IMR-90 (cell line): ENCODE measurements at regions not wholly inside any gene's neighbourhood (a gene's known extent, or its start where the extent isn't known, plus 50 kb on each side); places are given as distances from the start of the nearest gene placed in this dataset.

Experiments
- ATAC-seq: fragments of 200-7000 bp; cut with Tn5 transposase; 2 replicates; pipeline ENCODE4 v1.9.1; 2020; ENCODE audit warnings: low read depth, mild to moderate bottlenecking, moderate library complexity
- BruUV-seq: library from RNA; stranded (reverse); fragments of 400-500 nt; replicated peaks from 2 replicates; lab custom pipeline; 2021; lab: Mats Ljungman, UMichigan
- CTCF ChIA-PET: fragments of 300-600 bp; formaldehyde crosslinking; extraction: SDS; loops from one replicate; lab custom pipeline; 2021; ENCODE audit warnings: antibody characterized with exemption; lab: Yijun Ruan, JAX
- POLR2A ChIA-PET: fragments of 300-600 bp; sonication (Branson Sonifier 250); formaldehyde crosslinking; loops from one replicate; lab custom pipeline; 2022; ENCODE audit warnings: antibody characterized with exemption; ENCODE audit not compliant: unreplicated experiment; lab: Charles Lee
- DNase-seq: peaks from one replicate; pipeline ENCODE4 v3.0.0; 2013
- H2AFZ ChIP-seq: replicated peaks from 2 replicates; pipeline ENCODE3; 2013; ENCODE audit warnings: low read length, mild to moderate bottlenecking; ENCODE audit not compliant: poor library complexity
- H2AK5ac ChIP-seq: 2 replicates; pipeline ENCODE4 v1.6.1; 2013; ENCODE audit warnings: low read depth, low read length, inconsistent platforms
- H2AK9ac ChIP-seq: replicated peaks from 2 replicates; pipeline ENCODE3; 2013; ENCODE audit warnings: mild to moderate bottlenecking, low read depth, low read length, moderate library complexity; ENCODE audit not compliant: poor library complexity
- H2BK120ac ChIP-seq: 2 replicates; pipeline ENCODE4 v1.6.1; 2013; ENCODE audit warnings: low read depth, low read length, inconsistent platforms
- H2BK15ac ChIP-seq: 3 replicates; pipeline ENCODE4 v1.6.1; 2013; ENCODE audit warnings: low read depth, low read length, inconsistent platforms
- H2BK20ac ChIP-seq: 2 replicates; pipeline ENCODE4 v1.6.1; 2013; ENCODE audit warnings: low read depth, mild to moderate bottlenecking, inconsistent platforms, low read length, moderate library complexity
- H2BK5ac ChIP-seq: 2 replicates; pipeline ENCODE4 v1.6.1; 2013; ENCODE audit warnings: mild to moderate bottlenecking, low read depth, low read length, inconsistent platforms; ENCODE audit not compliant: poor library complexity, severe bottlenecking
- H3K14ac ChIP-seq: replicated peaks from 2 replicates; pipeline ENCODE4 v1.6.1; 2013; ENCODE audit warnings: low read depth, low read length, inconsistent platforms
- H3K18ac ChIP-seq: 2 replicates; pipeline ENCODE4 v1.6.1; 2013; ENCODE audit warnings: low read depth, low read length, control low read depth
- H3K23ac ChIP-seq: 2 replicates; pipeline ENCODE4 v1.6.1; 2013; ENCODE audit warnings: low read depth, low read length, inconsistent platforms
- H3K27ac ChIP-seq: 2 replicates; pipeline ENCODE4 v1.5.1; 2013; ENCODE audit warnings: mild to moderate bottlenecking, control low read depth, low read length; ENCODE audit not compliant: insufficient read depth
- H3K27me3 ChIP-seq: 2 replicates; pipeline ENCODE4 v1.6.1; 2013; ENCODE audit warnings: low read length; ENCODE audit not compliant: control insufficient read depth, insufficient read depth
- H3K36me3 ChIP-seq: 2 replicates; pipeline ENCODE4 v1.6.1; 2013; ENCODE audit warnings: low read length, mixed read lengths; ENCODE audit not compliant: control insufficient read depth, insufficient read depth
- H3K4ac ChIP-seq: 2 replicates; pipeline ENCODE4 v1.6.1; 2013; ENCODE audit warnings: low read depth, low read length, inconsistent platforms
- H3K4me1 ChIP-seq: 2 replicates; pipeline ENCODE4 v1.6.1; 2013; ENCODE audit warnings: low read length, mixed read lengths; ENCODE audit not compliant: control insufficient read depth, insufficient read depth
- H3K4me2 ChIP-seq: 2 replicates; pipeline ENCODE4 v1.6.1; 2013; ENCODE audit warnings: low read depth, mild to moderate bottlenecking, control low read depth, low read length, moderate library complexity
- H3K4me3 ChIP-seq: 2 replicates; pipeline ENCODE4 v1.5.1; 2013; ENCODE audit warnings: low read depth, mild to moderate bottlenecking, control low read depth, low read length, moderate library complexity; ENCODE audit not compliant: insufficient read depth
- H3K56ac ChIP-seq: 2 replicates; pipeline ENCODE4 v1.6.1; 2013; ENCODE audit warnings: low read length, inconsistent platforms; ENCODE audit not compliant: insufficient read depth; ENCODE audit errors: extremely low read depth
- H3K79me1 ChIP-seq, 2 experiments: 2 replicates each; pipeline ENCODE4 v1.6.1; 2013; ENCODE audit warnings: low read length in 2 of 2, inconsistent platforms in 1 of 2, low read depth in 1 of 2
- H3K9ac ChIP-seq: 2 replicates; pipeline ENCODE4 v1.6.1; 2013; ENCODE audit warnings: low read depth, low read length, control low read depth
- H3K9me1 ChIP-seq: 2 replicates; pipeline ENCODE4 v1.6.1; 2013; ENCODE audit warnings: low read length, inconsistent platforms; ENCODE audit not compliant: insufficient read depth
- H3K9me3 ChIP-seq: 2 replicates; pipeline ENCODE4 v1.6.1; 2013; ENCODE audit warnings: low read length; ENCODE audit not compliant: control insufficient read depth, insufficient read depth
- H4K20me1 ChIP-seq: 2 replicates; pipeline ENCODE4 v1.6.1; 2013; ENCODE audit warnings: low read length, inconsistent platforms; ENCODE audit not compliant: insufficient read depth
- H4K5ac ChIP-seq: 2 replicates; pipeline ENCODE4 v1.6.1; 2013; ENCODE audit warnings: mild to moderate bottlenecking, low read depth, low read length, control low read depth
- H4K8ac ChIP-seq, 2 experiments: 2 replicates each; pipeline ENCODE4 v1.6.1; 2013; ENCODE audit warnings: low read depth in 2 of 2, low read length in 2 of 2, control low read depth in 1 of 2, inconsistent platforms in 1 of 2
- H4K91ac ChIP-seq: 2 replicates; pipeline ENCODE4 v1.6.1; 2013; ENCODE audit warnings: low read depth, low read length, inconsistent platforms; ENCODE audit not compliant: insufficient read depth
- CEBPB ChIP-seq: IDR thresholded peaks from 2 replicates; pipeline ENCODE4 v1.6.1; 2012; ENCODE audit warnings: low read depth, low read length, improper control_type of control experiment
- NFE2L2 ChIP-seq: fragments of 150-350 bp; IDR thresholded peaks from 2 replicates; pipeline ENCODE4 v1.6.1; 2016; ENCODE audit warnings: low read depth, mild to moderate bottlenecking, low read length
- POLR2A ChIP-seq: IDR thresholded peaks from 2 replicates; pipeline ENCODE4 v1.6.1; 2012; ENCODE audit warnings: mild to moderate bottlenecking, low read depth, low read length
- WGBS, 2 experiments: methylation state at CpG; one replicate each; pipeline versions ENCODE4 v1.1.5 to v1.1.7; 2013; ENCODE audit warnings: missing lambda C conversion rate in 2 of 2; ENCODE audit not compliant: insufficient read length in 1 of 2; ENCODE audit errors: extremely low coverage in 2 of 2; 5-methylcytosine and 5-hydroxymethylcytosine counted together
- dilution Hi-C: fragments of 300-500 bp; cut with HindIII; formaldehyde crosslinking; loops from one replicate; pipeline ENCODE4 v1.14.3; 2018; ENCODE audit warnings: low sequenced_read_pairs; ENCODE audit not compliant: unreplicated experiment
- in situ Hi-C: fragments of 300-500 bp; cut with MboI; formaldehyde crosslinking; loops from 3 replicates; pipeline ENCODE4 v1.14.3; 2019; ENCODE audit warnings: low sequenced_read_pairs, inconsistent platforms, mixed read lengths
- intact Hi-C: fragments of 100-400 bp; cut with micrococcal nuclease; formaldehyde crosslinking; loops from 2 replicates; pipeline ENCODE4 v1.10.0; 2022

- no peak overlapping the region for H4K5ac ChIP-seq
- H2AK5ac ChIP-seq = no peak overlapping the region
- ChIA-PET CTCF (no interaction called here), POLR2A (no interaction called here)
- no peak overlapping the region for H3K27ac ChIP-seq
- H3K4me3 ChIP-seq = no peak overlapping the region
- H3K18ac ChIP-seq = no peak overlapping the region
- H3K4me1 ChIP-seq = no peaks in the 10 kb centered on the region
- no peak overlapping the region for H2BK5ac ChIP-seq
- WGBS, 2 experiments = no CpG with 5 or more reads among the region's 4 CpGs
- H3K23ac ChIP-seq = no peak overlapping the region
- H2AK9ac ChIP-seq = no peak overlapping the region
- no peak overlapping the region for H4K8ac ChIP-seq
- ATAC-seq (no peak), DNase-seq (no peak)
- dilution Hi-C loops = no loop called here
- no peaks in the 10 kb centered on the region for H3K79me1 ChIP-seq
- no peak overlapping the region for H3K9ac ChIP-seq
- H4K20me1 ChIP-seq = no peaks in the 10 kb centered on the region
- H2AFZ ChIP-seq = no peak overlapping the region
- in situ Hi-C loops = no loop called here
- H3K36me3 ChIP-seq = no peaks in the 10 kb centered on the region
- no peak overlapping the region for H3K14ac ChIP-seq
- no peak overlapping the region for H3K4me2 ChIP-seq
- no peak overlapping the region for H3K56ac ChIP-seq
- H2BK15ac ChIP-seq = no peak overlapping the region
- no peak overlapping the region for H3K4ac ChIP-seq
- TF ChIP-seq CEBPB = no peak
- TF ChIP-seq NFE2L2 = 0 out of 2 replicates have a peak, but pooled peaks have one; percentile 36
- no peak for TF ChIP-seq POLR2A
- no peak overlapping the region for H2BK120ac ChIP-seq
- no peaks in the 10 kb centered on the region for H3K27me3 ChIP-seq
- no peak overlapping the region for H4K91ac ChIP-seq
- H2BK20ac ChIP-seq = no peak overlapping the region
- BruUV-seq = no TSS peak
- H3K9me3 ChIP-seq = peaks cover 9% of the 10 kb centered on the region; the same call in 1 of the 2 replicates
- H3K9me1 ChIP-seq = no peaks in the 10 kb centered on the region
- intact Hi-C loops = no loop called here
These were observed 184.1 kb upstream of the LRRC3B start for GRCh38 chr3:26438325-26438940.
